Muscle of leg (tissue), 3 donors: ENCODE measurements at regions not wholly inside any gene's neighbourhood (a gene's known extent, or its start where the extent isn't known, plus 50 kb on each side); places are given as distances from the start of the nearest gene placed in this dataset.

Experiments
- DNase-seq: peaks from one replicate; pipeline ENCODE4 v3.0.0; 2013
- H3K27ac ChIP-seq: one replicate; pipeline ENCODE4 v1.5.1; 2013; ENCODE audit warnings: mild to moderate bottlenecking, low read length, control low read depth
- H3K27me3 ChIP-seq: one replicate; pipeline ENCODE4 v1.6.1; 2013; ENCODE audit warnings: low read length; ENCODE audit not compliant: control insufficient read depth, insufficient read depth
- H3K36me3 ChIP-seq: one replicate; pipeline ENCODE4 v1.6.1; 2013; ENCODE audit warnings: low read length; ENCODE audit not compliant: control insufficient read depth, insufficient read depth
- H3K4me1 ChIP-seq: one replicate; pipeline ENCODE4 v1.6.1; 2013; ENCODE audit warnings: low read length; ENCODE audit not compliant: control insufficient read depth, insufficient read depth
- H3K4me3 ChIP-seq: one replicate; pipeline ENCODE4 v1.5.1; 2013; ENCODE audit warnings: low read length, control low read depth
- H3K9me3 ChIP-seq: replicated peaks from 2 replicates; pipeline ENCODE4 v1.6.1; 2013; ENCODE audit warnings: low read depth, low read length; ENCODE audit not compliant: control insufficient read depth
- WGBS: methylation state at CpG from one replicate; pipeline ENCODE4 v1.1.5; 2013; ENCODE audit warnings: missing lambda C conversion rate; ENCODE audit not compliant: insufficient coverage; 5-methylcytosine and 5-hydroxymethylcytosine counted together

- Histone ChIP-seq H3K4me1 (no peaks in the 10 kb centered on the region), H3K4me3 (no peak overlapping the region), H3K27ac (no peak overlapping the region), H3K36me3 (no peaks in the 10 kb centered on the region), H3K9me3 (peaks cover 10% of the 10 kb centered on the region), H3K27me3 (no peaks in the 10 kb centered on the region)
- WGBS, result 94% methylated on average over 14 of the region's 17 CpGs
- no peak for DNase-seq
These were observed 253.2 kb upstream of the SEMA3A start for GRCh38 chr7:84447636-84448293.

GRCh38 chr7:84446991-84447480 lies 252.4 kb upstream of the SEMA3A start:
- no peak for DNase-seq
- Histone ChIP-seq H3K4me3 (no peak overlapping the region), H3K27me3 (no peaks in the 10 kb centered on the region), H3K36me3 (no peaks in the 10 kb centered on the region), H3K4me1 (no peaks in the 10 kb centered on the region), H3K27ac (no peak overlapping the region), H3K9me3 (peaks cover 10% of the 10 kb centered on the region)
- 96% methylated on average over 14 of the region's 14 CpGs for WGBS

GRCh38 chr7:84425702-84426259 lies 231.2 kb upstream of the SEMA3A start:
- Histone ChIP-seq H3K27ac (no peak overlapping the region), H3K27me3 (no peaks in the 10 kb centered on the region), H3K4me3 (no peak overlapping the region), H3K4me1 (no peaks in the 10 kb centered on the region), H3K9me3 (no peaks in the 10 kb centered on the region), H3K36me3 (no peaks in the 10 kb centered on the region)
- no CpG with 5 or more reads among the region's 5 CpGs for WGBS
- DNase-seq, result no peak

DNA sequence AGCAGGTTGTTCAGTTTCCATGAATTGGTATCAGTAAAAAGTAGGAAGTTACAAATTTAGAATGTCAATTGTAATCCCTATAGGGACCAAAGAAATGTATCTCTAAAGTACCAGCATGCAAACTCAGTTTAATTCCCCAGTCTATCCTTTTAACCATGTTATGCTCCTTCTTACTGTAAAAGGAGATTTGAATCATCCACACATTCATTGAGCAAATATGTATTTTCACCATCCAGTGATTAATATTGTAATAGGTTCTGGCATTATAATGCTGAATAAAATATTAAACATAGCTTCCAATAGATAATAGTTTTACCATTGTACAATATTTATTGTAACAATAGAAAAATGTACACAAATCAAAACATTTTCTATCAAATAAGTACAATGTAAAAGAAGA lies 228.2 kb upstream of the SEMA3A start:
- no peak overlapping the region for H3K27ac ChIP-seq
- no peak overlapping the region for H3K4me3 ChIP-seq
- no peaks in the 10 kb centered on the region for H3K4me1 ChIP-seq
- no peaks in the 10 kb centered on the region for H3K36me3 ChIP-seq
- H3K9me3 ChIP-seq, result peaks cover 6% of the 10 kb centered on the region
- no peak for DNase-seq
- no peaks in the 10 kb centered on the region for H3K27me3 ChIP-seq

DNA sequence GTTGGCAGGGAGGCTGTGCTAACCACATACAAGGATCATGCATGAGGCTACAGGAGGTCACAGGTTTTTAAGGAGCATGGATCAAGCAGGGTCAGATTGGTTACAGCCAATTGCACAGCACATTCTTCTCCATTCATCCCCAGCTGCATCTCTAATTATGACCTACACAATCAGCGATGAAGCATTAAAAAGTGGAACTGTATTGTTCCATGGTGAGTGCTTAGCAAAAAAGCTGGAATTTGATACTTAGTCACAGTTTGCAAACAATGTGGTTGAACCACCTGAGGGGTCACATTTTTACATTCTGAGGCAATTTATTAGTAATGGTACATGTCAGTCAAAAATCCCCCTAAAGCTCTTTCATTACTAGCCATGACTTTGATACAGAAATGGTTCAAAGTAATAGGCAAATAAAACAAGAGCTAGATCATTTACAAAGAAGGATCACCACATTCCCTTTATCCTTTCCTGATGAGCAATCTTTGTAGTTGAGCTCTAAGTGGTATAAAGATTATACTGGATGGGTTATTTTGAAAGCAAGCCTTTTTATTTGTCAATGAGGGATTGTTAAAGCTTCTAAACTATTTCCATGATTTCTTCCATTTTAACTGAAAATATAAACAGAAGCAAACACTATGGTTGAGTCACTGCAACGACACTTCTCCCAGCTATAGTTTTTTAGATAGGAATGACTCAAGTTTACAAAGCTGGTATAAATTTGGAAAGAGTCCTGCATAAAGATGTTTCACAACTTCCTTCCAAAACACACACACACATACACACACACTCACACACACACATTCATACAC lies 217.8 kb upstream of the SEMA3A start:
- no peaks in the 10 kb centered on the region for H3K36me3 ChIP-seq
- H3K9me3 ChIP-seq, result no peaks in the 10 kb centered on the region
- no peak overlapping the region for H3K27ac ChIP-seq
- H3K4me1 ChIP-seq, result no peaks in the 10 kb centered on the region
- no peaks in the 10 kb centered on the region for H3K27me3 ChIP-seq
- H3K4me3 ChIP-seq, result no peak overlapping the region
- WGBS, result no CpG with 5 or more reads among the region's 2 CpGs
- DNase-seq, result no peak

DNA sequence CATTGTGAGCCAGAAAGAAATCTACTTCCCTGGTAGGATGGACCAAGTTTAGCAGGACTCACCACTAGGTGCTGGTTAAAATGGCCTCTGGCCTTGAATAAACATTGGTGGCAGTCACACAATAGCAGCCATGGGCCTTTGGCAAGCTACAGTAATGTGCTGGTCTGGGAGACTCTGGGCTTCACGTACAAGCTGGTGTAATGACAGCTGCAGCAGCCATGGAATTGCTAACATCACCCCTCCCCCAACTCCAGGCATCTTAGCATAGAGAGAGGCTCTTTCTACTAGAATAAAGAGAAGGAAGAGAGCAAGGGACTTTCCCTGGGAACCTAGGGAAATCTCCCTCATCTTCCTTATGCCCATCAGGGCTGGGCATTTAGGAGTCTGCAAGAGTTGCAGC lies 205.1 kb upstream of the SEMA3A start:
- peaks cover 4% of the 10 kb centered on the region for H3K9me3 ChIP-seq
- whole genome bisulfite sequencing, result no CpG with 5 or more reads among the region's 1 CpG
- H3K27me3 ChIP-seq, result no peaks in the 10 kb centered on the region
- H3K4me3 ChIP-seq, result no peak overlapping the region
- H3K27ac ChIP-seq, result no peak overlapping the region
- peak; percentile 11 for DNase-seq
- peaks cover 4% of the 10 kb centered on the region for H3K4me1 ChIP-seq
- H3K36me3 ChIP-seq, result no peaks in the 10 kb centered on the region

DNA sequence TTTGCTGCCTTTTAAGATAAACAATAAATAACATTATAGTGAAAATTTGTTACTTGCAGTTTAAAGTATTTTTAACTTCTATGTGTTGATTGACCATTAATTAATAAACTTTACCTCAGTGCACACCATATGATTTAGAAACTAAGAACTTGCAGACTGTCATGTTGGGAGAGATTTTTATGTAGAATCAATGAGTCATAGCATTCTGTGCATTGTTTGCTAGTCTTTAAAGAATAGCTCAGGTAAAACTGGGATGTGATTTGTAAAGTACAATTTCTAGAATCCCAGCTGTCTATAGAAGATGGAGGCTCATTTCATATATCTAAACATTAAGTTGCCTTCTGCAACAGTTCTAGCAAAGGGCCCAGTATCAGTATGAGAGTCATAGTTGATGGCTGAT lies 199.6 kb upstream of the SEMA3A start:
- no peak for DNase-seq
- Histone ChIP-seq H3K4me3 (no peak overlapping the region), H3K9me3 (no peaks in the 10 kb centered on the region), H3K27ac (no peak overlapping the region), H3K36me3 (no peaks in the 10 kb centered on the region), H3K27me3 (no peaks in the 10 kb centered on the region), H3K4me1 (no peaks in the 10 kb centered on the region)

DNA sequence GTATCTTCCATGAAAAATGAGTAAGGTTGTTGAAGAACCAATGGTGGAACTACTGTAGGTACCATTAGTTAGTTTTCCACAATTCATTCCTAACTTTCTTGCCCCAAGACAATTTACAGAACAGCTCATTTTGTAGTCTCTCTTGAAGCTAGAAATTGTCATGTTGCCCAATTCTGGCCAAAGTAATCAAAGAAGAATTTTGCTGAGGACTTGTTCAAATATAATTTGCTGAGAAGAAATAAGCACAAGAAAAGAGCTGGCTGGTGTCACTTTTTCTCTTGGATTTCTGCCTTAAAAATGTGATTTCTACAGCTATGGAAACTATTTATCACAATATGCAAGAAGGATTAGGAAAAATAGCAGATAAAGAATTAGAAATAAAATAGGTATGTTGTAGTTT lies 199.2 kb upstream of the SEMA3A start:
- H3K36me3 ChIP-seq, result no peaks in the 10 kb centered on the region
- H3K27me3 ChIP-seq, result no peaks in the 10 kb centered on the region
- no peaks in the 10 kb centered on the region for H3K4me1 ChIP-seq
- no peaks in the 10 kb centered on the region for H3K9me3 ChIP-seq
- H3K4me3 ChIP-seq, result no peak overlapping the region
- DNase-seq, result peak; percentile 49
- no peak overlapping the region for H3K27ac ChIP-seq

DNA sequence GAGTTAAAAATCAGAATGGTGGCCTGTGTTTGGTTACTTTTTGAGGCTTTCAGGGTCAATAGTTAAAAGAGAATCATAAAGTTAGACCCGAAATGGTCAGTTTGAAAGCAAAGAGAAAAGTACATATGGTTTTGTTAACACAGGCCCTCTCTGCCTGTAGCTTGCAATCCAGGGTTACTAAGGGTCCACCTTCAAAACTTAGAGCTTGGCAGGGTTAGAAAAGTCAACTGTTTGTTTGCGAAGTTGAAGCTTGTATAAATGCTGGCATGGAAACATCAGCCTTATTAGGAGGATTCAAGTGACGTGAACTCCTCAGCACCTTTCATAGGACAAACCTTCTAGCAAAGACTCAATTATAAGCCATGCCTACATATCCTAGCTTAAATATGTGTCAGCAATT lies 196.3 kb upstream of the SEMA3A start:
- WGBS, result 17% methylated on average over 1 of the region's 3 CpGs
- H3K27me3 ChIP-seq, result no peaks in the 10 kb centered on the region
- no peaks in the 10 kb centered on the region for H3K36me3 ChIP-seq
- H3K27ac ChIP-seq, result no peak overlapping the region
- DNase-seq, result no peak
- no peak overlapping the region for H3K4me3 ChIP-seq
- H3K9me3 ChIP-seq, result no peaks in the 10 kb centered on the region
- H3K4me1 ChIP-seq, result no peaks in the 10 kb centered on the region

DNA sequence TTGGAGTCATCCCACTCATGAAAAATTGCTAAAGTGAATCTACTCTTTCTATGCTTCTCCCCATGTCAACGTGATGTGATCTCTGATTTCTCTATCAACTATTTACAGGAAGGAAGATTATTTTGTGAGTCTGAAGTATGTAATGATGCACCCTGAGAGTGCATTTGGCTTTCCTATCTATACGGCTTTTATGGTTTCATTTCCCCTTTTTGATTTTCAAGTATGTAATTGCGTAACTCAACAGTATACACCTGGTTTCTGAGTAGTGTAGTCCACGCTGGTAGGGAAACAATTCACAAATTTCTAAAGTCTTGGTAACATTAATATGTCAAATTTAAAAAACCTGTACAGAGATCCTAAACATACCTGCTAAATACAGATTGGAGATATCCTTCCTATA lies 194.7 kb upstream of the SEMA3A start:
- H3K9me3 ChIP-seq, result no peaks in the 10 kb centered on the region
- no peaks in the 10 kb centered on the region for H3K4me1 ChIP-seq
- no peak overlapping the region for H3K4me3 ChIP-seq
- no peak overlapping the region for H3K27ac ChIP-seq
- DNase-seq, result no peak
- H3K27me3 ChIP-seq, result no peaks in the 10 kb centered on the region
- no CpG with 5 or more reads among the region's 4 CpGs for WGBS
- H3K36me3 ChIP-seq, result no peaks in the 10 kb centered on the region
